GM20000 (cell line): ENCODE measurements at regions not wholly inside any gene's neighbourhood (a gene's known extent, or its start where the extent isn't known, plus 50 kb on each side); places are given as distances from the start of the nearest gene placed in this dataset.

Experiments
- DNase-seq: peaks from one replicate; pipeline ENCODE4 v3.0.0; 2012; ENCODE audit warnings: low spot score
- CTCF ChIP-seq: IDR thresholded peaks from 2 replicates; pipeline ENCODE4 v1.5.1; 2012; ENCODE audit warnings: mild to moderate bottlenecking, control low read depth; ENCODE audit errors: extremely low read depth, missing control alignments

- no peak for DNase-seq
- no peak for TF ChIP-seq CTCF
Observed at GRCh38 chr4:187798385-187798784, 197.2 kb upstream of the ZFP42 start.

- no peak for TF ChIP-seq CTCF
- DNase-seq, result no peak
Observed at GRCh38 chr4:187799735-187800134, 195.8 kb upstream of the ZFP42 start.

GRCh38 chr4:187811591-187811990, 184.0 kb upstream of the ZFP42 start:
- DNase-seq, result no peak
- TF ChIP-seq CTCF, result no peak

- TF ChIP-seq CTCF, result no peak
- no peak for DNase-seq
Observed at GRCh38 chr4:187814737-187815465, 180.7 kb upstream of the ZFP42 start.

- TF ChIP-seq CTCF, result no peak
- DNase-seq, result no peak
Observed at GRCh38 chr4:187826725-187827124, 168.8 kb upstream of the ZFP42 start.

GRCh38 chr4:187827631-187828030, 167.9 kb upstream of the ZFP42 start:
- DNase-seq, result no peak
- TF ChIP-seq CTCF, result no peak

- no peak for TF ChIP-seq CTCF
- no peak for DNase-seq
Observed at GRCh38 chr4:187839765-187840164, 155.8 kb upstream of the ZFP42 start.
